ENCODE measurements at regions not wholly inside any gene's neighbourhood (a gene's known extent, or its start where the extent isn't known, plus 50 kb on each side); places are given as distances from the start of the nearest gene placed in this dataset.
A peak's percentile ranks its signal among the peaks of the same experiment; 100 is the strongest.

GRCh38 chr11:76288166-76288980 lies 82.1 kb upstream of the WNT11 start:
- DNase-seq (ENCODE audit: low read depth) (no peak), FAIRE-seq (no peak)
- no peak overlapping the region for H3K4me2 ChIP-seq (ENCODE audit: low read length)
- no peaks in the 10 kb centered on the region for H3K4me1 ChIP-seq (ENCODE audit: insufficient read depth, low read length)
- no peak overlapping the region for H3K4me3 ChIP-seq (ENCODE audit: insufficient read depth, low read depth, low read length)
- peaks cover 29% of the 10 kb centered on the region for H3K27me3 Mint-ChIP-seq (ENCODE audit: low read depth, unreplicated experiment)
- H3K27me3 ChIP-seq (ENCODE audit: insufficient read depth, low read length), result peaks cover 7% of the 10 kb centered on the region
- no peaks in the 10 kb centered on the region for H3K36me3 Mint-ChIP-seq (ENCODE audit: low read depth, unreplicated experiment)
- H3K9me3 ChIP-seq (ENCODE audit: insufficient read depth, low read depth, low read length), result no peaks in the 10 kb centered on the region
- no peaks in the 10 kb centered on the region for H3K36me3 ChIP-seq (ENCODE audit: insufficient read depth, low read length)
- no peak overlapping the region for H3K27ac ChIP-seq (ENCODE audit: low read depth, low read length)
- H2AFZ ChIP-seq (ENCODE audit: low read depth, low read length), result peak overlapping the region; percentile 47
- H3K79me2 ChIP-seq (ENCODE audit: insufficient read depth, low read length), result no peaks in the 10 kb centered on the region
- no peak overlapping the region for H3K27ac Mint-ChIP-seq (ENCODE audit: unreplicated experiment)
- no peak overlapping the region for H3K4me3 Mint-ChIP-seq (ENCODE audit: unreplicated experiment)
- TF ChIP-seq EZH2 (IDR thresholded peaks at IDR 0.05; ENCODE audit: insufficient read depth, low read length) (no peak), CTCF (IDR thresholded peaks at IDR 0.05; ENCODE audit: insufficient read depth, low read depth, low read length) (no peak)
- no peaks in the 10 kb centered on the region for H4K20me1 ChIP-seq (ENCODE audit: insufficient read depth, low read length)
- no peak overlapping the region for H3K9ac ChIP-seq (ENCODE audit: low read length)
- peaks cover 1% of the 10 kb centered on the region for H3K9me3 Mint-ChIP-seq (ENCODE audit: unreplicated experiment)
- peaks cover 3% of the 10 kb centered on the region for H3K4me1 Mint-ChIP-seq (ENCODE audit: low read depth, unreplicated experiment)

GRCh38 chr11:76287227-76287626 lies 80.9 kb upstream of the WNT11 start:
- H3K4me2 ChIP-seq (ENCODE audit: low read length), result no peak overlapping the region
- no peaks in the 10 kb centered on the region for H3K27me3 ChIP-seq (ENCODE audit: insufficient read depth, low read length)
- H2AFZ ChIP-seq (ENCODE audit: low read depth, low read length), result no peak overlapping the region
- H3K4me3 ChIP-seq (ENCODE audit: insufficient read depth, low read depth, low read length), result no peak overlapping the region
- no peaks in the 10 kb centered on the region for H3K36me3 ChIP-seq (ENCODE audit: insufficient read depth, low read length)
- H3K9ac ChIP-seq (ENCODE audit: low read length), result no peak overlapping the region
- peaks cover 1% of the 10 kb centered on the region for H3K9me3 Mint-ChIP-seq (ENCODE audit: unreplicated experiment)
- H4K20me1 ChIP-seq (ENCODE audit: insufficient read depth, low read length), result no peaks in the 10 kb centered on the region
- H3K36me3 Mint-ChIP-seq (ENCODE audit: low read depth, unreplicated experiment), result no peaks in the 10 kb centered on the region
- TF ChIP-seq CTCF (IDR thresholded peaks at IDR 0.05; ENCODE audit: insufficient read depth, low read depth, low read length) (no peak), EZH2 (IDR thresholded peaks at IDR 0.05; ENCODE audit: insufficient read depth, low read length) (no peak)
- no peaks in the 10 kb centered on the region for H3K4me1 ChIP-seq (ENCODE audit: insufficient read depth, low read length)
- H3K27ac ChIP-seq (ENCODE audit: low read depth, low read length), result no peak overlapping the region
- H3K4me1 Mint-ChIP-seq (ENCODE audit: low read depth, unreplicated experiment), result peaks cover 3% of the 10 kb centered on the region
- H3K27me3 Mint-ChIP-seq (ENCODE audit: low read depth, unreplicated experiment), result peaks cover 29% of the 10 kb centered on the region
- H3K27ac Mint-ChIP-seq (ENCODE audit: unreplicated experiment), result no peak overlapping the region
- FAIRE-seq (no peak), DNase-seq (ENCODE audit: low read depth) (no peak)
- H3K79me2 ChIP-seq (ENCODE audit: insufficient read depth, low read length), result no peaks in the 10 kb centered on the region
- H3K4me3 Mint-ChIP-seq (ENCODE audit: unreplicated experiment), result no peak overlapping the region
- no peaks in the 10 kb centered on the region for H3K9me3 ChIP-seq (ENCODE audit: insufficient read depth, low read depth, low read length)
